ENCODE measurements at regions not wholly inside any gene's neighbourhood (a gene's known extent, or its start where the extent isn't known, plus 50 kb on each side); places are given as distances from the start of the nearest gene placed in this dataset.

DNA sequence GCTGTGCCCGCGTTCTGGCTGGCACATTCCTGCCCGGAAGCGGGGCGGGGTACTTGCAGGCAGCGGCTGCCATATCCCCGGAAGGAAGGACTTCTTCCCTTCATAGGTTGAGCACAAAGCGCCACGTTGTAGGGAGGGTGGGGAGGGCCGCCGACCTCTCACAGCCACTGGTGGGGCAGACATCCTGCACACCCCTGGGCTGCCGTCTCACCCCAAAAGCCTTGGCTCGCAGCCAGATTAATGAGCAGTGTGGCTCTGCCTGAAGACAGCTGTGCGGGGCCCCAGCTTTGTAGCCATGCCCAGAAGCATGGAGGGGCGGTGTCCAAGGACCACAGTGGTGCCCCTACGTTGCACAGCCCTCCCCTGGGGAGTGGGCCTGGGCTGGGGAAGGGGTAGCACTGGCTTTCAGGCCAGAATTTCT, 54.3 kb upstream of the DPYSL4 start:
- no peak overlapping the region for H2AFZ ChIP-seq (ENCODE audit: low read depth)
- H3K9me3 ChIP-seq, result no peaks in the 10 kb centered on the region
- peaks cover 0 to 12% of the 10 kb centered on the region in 2 experiments; a peak in 1 of 4 replicates for H3K4me1 ChIP-seq (ENCODE audit: control insufficient read depth in 1 of 2, insufficient read depth in 2 of 2, low read depth in 1 of 2, low read length in 1 of 2)
- ChIA-PET POLR2A (no interaction called here), CTCF (interaction anchor here (1.0 to 6.5 kb wide), 3 partner anchors 10 to 14 kb away, joined by 3 to 65 read pairs (median 3); no protein-coding TSS in a partner anchor)
- H3K4me3 ChIP-seq (ENCODE audit: low read depth in 2 of 2, low read length in 1 of 2), result no peak overlapping the region
- no peaks in the 10 kb centered on the region for H3K36me3 ChIP-seq (replicated peaks in 1 of 2; ENCODE audit: control insufficient read depth in 1 of 2, insufficient read depth in 2 of 2, low read length in 1 of 2)
- no peak overlapping the region for H3K9ac ChIP-seq
- H3K79me2 ChIP-seq (ENCODE audit: insufficient read depth), result no peaks in the 10 kb centered on the region
- H3K27me3 ChIP-seq (ENCODE audit: insufficient read depth), result no peaks in the 10 kb centered on the region
- WGBS (ENCODE audit: low lambda C conversion rate), result 67% methylated on average over 8 of the region's 16 CpGs
- H3K9me2 ChIP-seq, result no peaks in the 10 kb centered on the region
- no peaks in the 10 kb centered on the region for H4K20me1 ChIP-seq (ENCODE audit: insufficient read depth)
- no peaks in the 10 kb centered on the region for H3F3A ChIP-seq (replicated peaks; ENCODE audit: insufficient read depth)
- TF ChIP-seq MXI1 (IDR thresholded peaks at IDR 0.05; ENCODE audit: low read depth, low read length), result no peak
- TF ChIP-seq CHD2 (IDR thresholded peaks at IDR 0.05; ENCODE audit: low read length, partially characterized antibody), result no peak
- no peak overlapping the region for H3K27ac ChIP-seq (ENCODE audit: low read depth in 2 of 2, low read length in 1 of 2)
- H3K4me2 ChIP-seq, result no peak overlapping the region
- peak; percentile 54 for DNase-seq

- Histone ChIP-seq H3K4me3 (ENCODE audit: low read depth in 2 of 2, low read length in 1 of 2) (no peak overlapping the region), H3K9ac (no peak overlapping the region), H4K20me1 (ENCODE audit: insufficient read depth) (no peaks in the 10 kb centered on the region), H3K4me2 (no peak overlapping the region), H3K9me2 (no peaks in the 10 kb centered on the region), H2AFZ (ENCODE audit: low read depth) (no peak overlapping the region), H3F3A (replicated peaks; ENCODE audit: insufficient read depth) (no peaks in the 10 kb centered on the region), H3K4me1 (ENCODE audit: control insufficient read depth in 1 of 2, insufficient read depth in 2 of 2, low read depth in 1 of 2, low read length in 1 of 2) (peaks cover 0 to 12% of the 10 kb centered on the region in 2 experiments; a peak in 1 of 4 replicates), H3K27ac (ENCODE audit: low read depth in 2 of 2, low read length in 1 of 2) (no peak overlapping the region), H3K9me3 (no peaks in the 10 kb centered on the region), H3K79me2 (ENCODE audit: insufficient read depth) (no peaks in the 10 kb centered on the region), H3K36me3 (replicated peaks in 1 of 2; ENCODE audit: control insufficient read depth in 1 of 2, insufficient read depth in 2 of 2, low read length in 1 of 2) (no peaks in the 10 kb centered on the region), H3K27me3 (ENCODE audit: insufficient read depth) (no peaks in the 10 kb centered on the region)
- POLR2A ChIA-PET, result no interaction called here
- WGBS (ENCODE audit: low lambda C conversion rate), result 42% methylated on average over 6 of the region's 18 CpGs
- CTCF ChIA-PET, result interaction anchor here (1.3 to 6.5 kb wide), 2 partner anchors 9 to 110 kb away, joined by 7 to 65 read pairs; no protein-coding TSS in a partner anchor
- DNase-seq, result peak; percentile 88
- TF ChIP-seq POLR2AphosphoS5 (IDR thresholded peaks at IDR 0.05; ENCODE audit: low read depth, low read length) (no peak), ELF1 (IDR thresholded peaks at IDR 0.05) (no peak), JUND (IDR thresholded peaks at IDR 0.05) (no peak), GATA2 (CRISPR knock-in tag; IDR thresholded peaks at IDR 0.05) (peak; percentile 69), CHD2 (IDR thresholded peaks at IDR 0.05; ENCODE audit: low read length, partially characterized antibody) (no peak)
These were observed 53.7 kb upstream of the DPYSL4 start for GRCh38 chr10:132133005-132133404.

- ChIA-PET POLR2A (no interaction called here), CTCF (interaction anchor here (1.0 to 6.5 kb wide), 4 partner anchors 8 to 185 kb away, joined by 3 to 65 read pairs (median 5); no protein-coding TSS in a partner anchor)
- Histone ChIP-seq H3K4me2 (no peak overlapping the region), H3K27me3 (ENCODE audit: insufficient read depth) (no peaks in the 10 kb centered on the region), H3K36me3 (replicated peaks in 1 of 2; ENCODE audit: control insufficient read depth in 1 of 2, insufficient read depth in 2 of 2, low read length in 1 of 2) (no peaks in the 10 kb centered on the region), H3F3A (replicated peaks; ENCODE audit: insufficient read depth) (no peaks in the 10 kb centered on the region), H3K27ac (ENCODE audit: low read depth in 2 of 2, low read length in 1 of 2) (no peak overlapping the region), H3K79me2 (ENCODE audit: insufficient read depth) (no peaks in the 10 kb centered on the region), H3K9me3 (no peaks in the 10 kb centered on the region), H4K20me1 (ENCODE audit: insufficient read depth) (no peaks in the 10 kb centered on the region), H3K4me1 (ENCODE audit: control insufficient read depth in 1 of 2, insufficient read depth in 2 of 2, low read depth in 1 of 2, low read length in 1 of 2) (peaks cover 0 to 12% of the 10 kb centered on the region in 2 experiments; a peak in 1 of 4 replicates), H2AFZ (ENCODE audit: low read depth) (no peak overlapping the region), H3K4me3 (ENCODE audit: low read depth in 2 of 2, low read length in 1 of 2) (no peak overlapping the region), H3K9me2 (no peaks in the 10 kb centered on the region), H3K9ac (no peak overlapping the region)
- whole genome bisulfite sequencing (ENCODE audit: low lambda C conversion rate), result 71% methylated on average over 28 of the region's 32 CpGs
- DNase-seq, result peak; percentile 64
- TF ChIP-seq IRF3 (IDR thresholded peaks at IDR 0.05; ENCODE audit: low read depth, low read length) (no peak), YY1 (IDR thresholded peaks at IDR 0.05; ENCODE audit: low read depth) (no peak), USF2 (IDR thresholded peaks at IDR 0.05; ENCODE audit: borderline replicate concordance, low read depth, low read length) (no peak), TAF1 (IDR thresholded peaks at IDR 0.05; ENCODE audit: borderline replicate concordance, low read depth, low read length) (no peak), SIN3A (IDR thresholded peaks at IDR 0.05; ENCODE audit: borderline replicate concordance, low read depth, low read length) (no peak), MEF2A (IDR thresholded peaks at IDR 0.05; ENCODE audit: borderline replicate concordance, low read depth) (no peak), RXRA (IDR thresholded peaks at IDR 0.05; ENCODE audit: borderline replicate concordance, low read depth) (no peak), NRF1 (IDR thresholded peaks at IDR 0.05; ENCODE audit: low read depth, low read length) (no peak), RCOR1 (IDR thresholded peaks at IDR 0.05; ENCODE audit: low read length) (no peak), RFX5 (IDR thresholded peaks at IDR 0.05; ENCODE audit: low read length) (no peak)
These were observed 53.1 kb upstream of the DPYSL4 start for GRCh38 chr10:132133449-132134240.

Data from SK-N-SH (cell line).